HepG2 (cell line): ENCODE measurements at regions not wholly inside any gene's neighbourhood (a gene's known extent, or its start where the extent isn't known, plus 50 kb on each side); places are given as distances from the start of the nearest gene placed in this dataset.

ENCODE experiments used
- ATAC-seq: fragments of 200-7000 bp; cut with Tn5 transposase; 3 replicates; pipeline ENCODE4 v1.9.1; 2020; ENCODE audit warnings: mild to moderate bottlenecking, moderate library complexity
- BruUV-seq: library from RNA; stranded (reverse); fragments of 400-500 nt; replicated peaks from 2 replicates; lab custom pipeline; 2021; lab: Mats Ljungman, UMichigan
- CTCF ChIA-PET: fragments of 300-600 bp; formaldehyde crosslinking; extraction: SDS; loops from one replicate; lab custom pipeline; 2021; ENCODE audit warnings: low total read pairs, inconsistent platforms, low intra/inter-chr PET ratio; lab: Yijun Ruan, JAX
- POLR2A ChIA-PET: fragments of 350-600 bp; sonication (Branson Sonifier 250); formaldehyde crosslinking; loops from one replicate; lab custom pipeline; 2020; ENCODE audit warnings: antibody characterized with exemption, inconsistent platforms; lab: Yijun Ruan, JAX
- DNase-seq: peaks from one replicate; pipeline ENCODE4 v3.0.0-alpha.2; 2015; ENCODE audit warnings: low spot score
- FAIRE-seq: peaks from 3 replicates; lab custom pipeline; 2011; peaks lifted over from hg19 to GRCh38; lab: Jason Lieb, UNC
- H2AFZ ChIP-seq: one replicate; pipeline ENCODE4 v1.6.1; 2011; ENCODE audit warnings: low read length, inconsistent platforms
- H3K27ac ChIP-seq: fragments of 300-600 bp; 3 replicates; pipeline ENCODE4 v1.8.0; 2011; ENCODE audit warnings: mixed run types, mild to moderate bottlenecking, mixed read lengths, low read length, inconsistent platforms; ENCODE audit not compliant: insufficient read depth; ENCODE audit errors: extremely low read length
- H3K27me3 ChIP-seq, 2 experiments: fragments of 200-600 bp in 1 of 2; 2 replicates in 1 of 2; 3 replicates in 1 of 2; pipeline versions ENCODE4 v1.6.0 to v1.8.0; 2011; ENCODE audit warnings: low read length in 2 of 2, mild to moderate bottlenecking in 2 of 2, moderate library complexity in 2 of 2, inconsistent platforms in 1 of 2; ENCODE audit not compliant: insufficient read depth in 2 of 2, control insufficient read depth in 1 of 2
- H3K36me3 ChIP-seq, 2 experiments: fragments of 200-600 bp in 1 of 2; replicated peaks in 1 of 2; 2 replicates in 1 of 2; 3 replicates in 1 of 2; pipeline versions ENCODE4 v1.5.1 to v1.8.0; 2011; ENCODE audit warnings: low read length in 2 of 2, inconsistent platforms in 1 of 2; ENCODE audit not compliant: insufficient read depth in 2 of 2, control insufficient read depth in 1 of 2
- H3K4me1 ChIP-seq: 2 replicates; pipeline ENCODE4 v1.5.1; 2012; ENCODE audit warnings: low read length, inconsistent platforms; ENCODE audit not compliant: insufficient read depth
- H3K4me2 ChIP-seq: 2 replicates; pipeline ENCODE4 v1.6.0; 2011; ENCODE audit warnings: low read depth, low read length, inconsistent platforms
- H3K4me3 ChIP-seq, 3 experiments: fragments of 200-600 bp in 1 of 3; sonication (generic), shearing (Covaris generic) in 1 of 3; replicated peaks in 1 of 3; 2 replicates each; pipeline ENCODE4 v1.5.1; 2011 to 2016; ENCODE audit warnings: low read length in 3 of 3, inconsistent platforms in 2 of 3, low read depth in 2 of 3, mild to moderate bottlenecking in 2 of 3, control low read depth in 1 of 3, mixed read lengths in 1 of 3; ENCODE audit not compliant: insufficient read depth in 1 of 3
- H3K79me2 ChIP-seq: one replicate; pipeline ENCODE4 v1.6.1; 2011; ENCODE audit warnings: low read length, inconsistent platforms; ENCODE audit not compliant: insufficient read depth
- H3K9ac ChIP-seq: 2 replicates; pipeline ENCODE4 v1.6.0; 2011; ENCODE audit warnings: mild to moderate bottlenecking, low read depth, low read length, inconsistent platforms; ENCODE audit not compliant: insufficient read depth
- H3K9me3 ChIP-seq: 2 replicates; pipeline ENCODE4 v1.5.1; 2012; ENCODE audit warnings: mild to moderate bottlenecking, low read length
- H4K20me1 ChIP-seq: 2 replicates; pipeline ENCODE4 v1.6.0; 2011; ENCODE audit warnings: inconsistent platforms, mild to moderate bottlenecking, low read length, moderate library complexity; ENCODE audit not compliant: insufficient read depth
- HOXA5 ChIP-seq: sonication (generic); formaldehyde crosslinking; IDR thresholded peaks from 2 replicates; pipeline ENCODE4 v1.4.0; 2020; ENCODE audit warnings: missing genetic modification reagents
- MTA3 ChIP-seq: sonication (generic); formaldehyde crosslinking; IDR thresholded peaks from 2 replicates; pipeline ENCODE4 v1.4.0; 2020; ENCODE audit warnings: missing genetic modification reagents
- POGZ ChIP-seq: sonication (generic); formaldehyde crosslinking; IDR thresholded peaks from 2 replicates; pipeline ENCODE4 v1.4.0; 2020; ENCODE audit warnings: mild to moderate bottlenecking, missing genetic modification reagents
- RARA ChIP-seq: IDR thresholded peaks from 2 replicates; pipeline ENCODE4 v1.6.1; 2016; ENCODE audit warnings: missing genetic modification reagents, missing compliant biosample characterization
- SALL1 ChIP-seq: sonication (generic); formaldehyde crosslinking; IDR thresholded peaks from 2 replicates; pipeline ENCODE4 v1.8.0; 2022; ENCODE audit warnings: mild to moderate bottlenecking, missing genetic modification reagents
- ZNF101 ChIP-seq: sonication (generic); formaldehyde crosslinking; IDR thresholded peaks from 2 replicates; pipeline ENCODE4 v1.4.0; 2020; ENCODE audit warnings: mild to moderate bottlenecking, low read depth, missing genetic modification reagents, borderline replicate concordance
- ZNF670 ChIP-seq: sonication (generic); formaldehyde crosslinking; IDR thresholded peaks from 2 replicates; pipeline ENCODE4 v1.8.0; 2022; ENCODE audit warnings: mild to moderate bottlenecking, missing genetic modification reagents, borderline replicate concordance
- ZNF816 ChIP-seq: sonication (generic); formaldehyde crosslinking; IDR thresholded peaks from 2 replicates; pipeline ENCODE4 v1.8.0; 2022; ENCODE audit warnings: missing genetic modification reagents, mild to moderate bottlenecking, borderline replicate concordance
- WGBS: methylation state at CpG from one replicate; pipeline ENCODE4 v1.1.6; 2017; ENCODE audit warnings: low lambda C conversion rate; 5-methylcytosine and 5-hydroxymethylcytosine counted together
- in situ Hi-C: cut with HindIII; loops from 2 replicates; pipeline ENCODE4 v1.10.0; 2017; ENCODE audit warnings: low pct_unique_long_range_greater_than_20kb; ENCODE audit not compliant: extremely low pct_ligation_motif_present
- intact Hi-C: fragments of 100-400 bp; cut with micrococcal nuclease; formaldehyde crosslinking; loops from one replicate; pipeline ENCODE4 v1.10.0; 2022; ENCODE audit not compliant: unreplicated experiment
- TF ChIP-seq, protein P1 (sequence below): sonication (generic); formaldehyde crosslinking; IDR thresholded peaks from 2 replicates; pipeline ENCODE4 v1.9.0; 2021; ENCODE audit warnings: missing genetic modification reagents, borderline replicate concordance

DNA sequence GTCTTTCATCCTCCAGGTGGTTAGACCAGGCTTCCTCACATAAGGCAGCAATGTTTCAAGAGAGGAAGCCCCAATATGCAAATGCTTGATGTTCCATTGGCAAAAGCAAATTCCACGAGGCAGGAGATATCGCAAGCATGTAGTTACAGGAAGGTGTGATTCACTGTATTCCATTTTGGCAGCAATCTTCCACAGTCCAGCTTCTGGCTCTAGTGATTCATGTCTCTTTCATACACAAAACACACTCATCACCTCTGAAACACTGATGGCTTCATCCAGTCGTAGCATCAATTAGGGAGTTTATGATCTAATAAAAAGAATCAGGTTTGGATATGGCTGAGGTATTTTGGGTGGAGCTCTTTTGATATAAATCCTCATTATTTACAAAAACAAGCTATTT lies 552.2 kb upstream of the RIOK2 start:
- FAIRE-seq = no peak
- Histone ChIP-seq H3K27ac (no peak overlapping the region), H2AFZ (no peak overlapping the region), H3K9ac (no peak overlapping the region), H3K4me1 (no peaks in the 10 kb centered on the region), H3K36me3 (no peaks in the 10 kb centered on the region), H3K79me2 (no peaks in the 10 kb centered on the region), H3K4me3 (no peak overlapping the region), H4K20me1 (no peaks in the 10 kb centered on the region), H3K9me3 (no peaks in the 10 kb centered on the region), H3K4me2 (no peak overlapping the region), H3K27me3 (no peaks in the 10 kb centered on the region)
- in situ Hi-C loops (no loop called here), intact Hi-C loops (no loop called here)
- no TSS peak for BruUV-seq
- no peak for ATAC-seq
- no peak for DNase-seq
- POLR2A ChIA-PET = no interaction called here
- CTCF ChIA-PET = no interaction called here
- 0% methylated on average over 1 of the region's 3 CpGs for WGBS
- TF ChIP-seq MTA3 (CRISPR knock-in tag) (no peak), ZNF101 (CRISPR knock-in tag) (no peak), ZNF670 (CRISPR knock-in tag) (no peak), SALL1 (CRISPR knock-in tag) (no peak), RARA (no peak), ZNF816 (CRISPR knock-in tag) (no peak), HOXA5 (no peak), POGZ (no peak)
- TF ChIP-seq, protein P1, sequence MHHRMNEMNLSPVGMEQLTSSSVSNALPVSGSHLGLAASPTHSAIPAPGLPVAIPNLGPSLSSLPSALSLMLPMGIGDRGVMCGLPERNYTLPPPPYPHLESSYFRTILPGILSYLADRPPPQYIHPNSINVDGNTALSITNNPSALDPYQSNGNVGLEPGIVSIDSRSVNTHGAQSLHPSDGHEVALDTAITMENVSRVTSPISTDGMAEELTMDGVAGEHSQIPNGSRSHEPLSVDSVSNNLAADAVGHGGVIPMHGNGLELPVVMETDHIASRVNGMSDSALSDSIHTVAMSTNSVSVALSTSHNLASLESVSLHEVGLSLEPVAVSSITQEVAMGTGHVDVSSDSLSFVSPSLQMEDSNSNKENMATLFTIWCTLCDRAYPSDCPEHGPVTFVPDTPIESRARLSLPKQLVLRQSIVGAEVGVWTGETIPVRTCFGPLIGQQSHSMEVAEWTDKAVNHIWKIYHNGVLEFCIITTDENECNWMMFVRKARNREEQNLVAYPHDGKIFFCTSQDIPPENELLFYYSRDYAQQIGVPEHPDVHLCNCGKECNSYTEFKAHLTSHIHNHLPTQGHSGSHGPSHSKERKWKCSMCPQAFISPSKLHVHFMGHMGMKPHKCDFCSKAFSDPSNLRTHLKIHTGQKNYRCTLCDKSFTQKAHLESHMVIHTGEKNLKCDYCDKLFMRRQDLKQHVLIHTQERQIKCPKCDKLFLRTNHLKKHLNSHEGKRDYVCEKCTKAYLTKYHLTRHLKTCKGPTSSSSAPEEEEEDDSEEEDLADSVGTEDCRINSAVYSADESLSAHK (CRISPR knock-in tag) = no peak
